Endothelial cell (in vitro differentiated cells): ENCODE measurements at regions not wholly inside any gene's neighbourhood (a gene's known extent, or its start where the extent isn't known, plus 50 kb on each side); places are given as distances from the start of the nearest gene placed in this dataset.
A peak's percentile ranks its signal among the peaks of the same experiment; 100 is the strongest.

Experiments
- DNase-seq: peaks from one replicate; pipeline ENCODE4 v3.0.0; 2021; ENCODE audit warnings: low spot score
- H3K27ac Mint-ChIP-seq: one replicate; pipeline ENCODE4 v1.8.0; 2021; ENCODE audit warnings: mixed read lengths, inconsistent platforms; ENCODE audit not compliant: unreplicated experiment
- H3K27me3 Mint-ChIP-seq: one replicate; pipeline ENCODE4 v1.8.0; 2021; ENCODE audit warnings: mild to moderate bottlenecking, moderate library complexity, mixed read lengths, inconsistent platforms; ENCODE audit not compliant: unreplicated experiment
- H3K36me3 Mint-ChIP-seq: one replicate; pipeline ENCODE4 v1.8.0; 2021; ENCODE audit warnings: mild to moderate bottlenecking, low read depth, mixed read lengths, inconsistent platforms; ENCODE audit not compliant: unreplicated experiment
- H3K4me1 Mint-ChIP-seq: one replicate; pipeline ENCODE4 v1.8.0; 2021; ENCODE audit warnings: mild to moderate bottlenecking, mixed read lengths, inconsistent platforms; ENCODE audit not compliant: unreplicated experiment
- H3K4me3 Mint-ChIP-seq: one replicate; pipeline ENCODE4 v1.8.0; 2021; ENCODE audit warnings: mild to moderate bottlenecking, mixed read lengths, inconsistent platforms; ENCODE audit not compliant: unreplicated experiment
- H3K9me3 Mint-ChIP-seq: one replicate; pipeline ENCODE4 v1.8.0; 2021; ENCODE audit warnings: mixed read lengths, inconsistent platforms; ENCODE audit not compliant: unreplicated experiment
- CTCF ChIP-seq: fragments of 200-600 bp; sonication (generic); IDR thresholded peaks from one replicate; pipeline ENCODE4 v1.5.0; 2021; ENCODE audit warnings: antibody characterized with exemption; ENCODE audit not compliant: unreplicated experiment

DNA sequence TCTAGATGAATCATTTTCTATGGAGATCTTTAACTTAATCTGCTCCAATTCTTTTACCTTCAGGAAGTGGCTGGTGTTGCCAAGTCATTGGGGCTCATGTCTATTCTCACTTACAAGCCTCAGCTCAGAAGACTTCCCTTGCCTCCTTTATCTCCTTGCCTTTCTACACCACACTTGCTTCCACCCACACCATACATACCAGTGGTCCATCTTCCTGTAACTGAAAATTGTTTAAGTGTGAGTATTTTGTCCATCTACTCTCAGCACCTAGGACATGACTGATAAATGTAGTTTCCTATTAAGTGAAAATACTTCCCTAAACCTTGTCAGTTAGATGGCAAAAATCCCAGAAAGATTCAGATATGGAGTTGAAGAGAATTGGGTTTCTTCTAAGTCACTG is 199.7 kb upstream of the CPNE8 start:
- DNase-seq = no peak
- H3K27me3 Mint-ChIP-seq = no peaks in the 10 kb centered on the region
- H3K4me1 Mint-ChIP-seq = peaks cover 4% of the 10 kb centered on the region
- H3K9me3 Mint-ChIP-seq = no peaks in the 10 kb centered on the region
- H3K27ac Mint-ChIP-seq = no peak overlapping the region
- H3K36me3 Mint-ChIP-seq = no peaks in the 10 kb centered on the region
- no peak for TF ChIP-seq CTCF
- no peak overlapping the region for H3K4me3 Mint-ChIP-seq

DNA sequence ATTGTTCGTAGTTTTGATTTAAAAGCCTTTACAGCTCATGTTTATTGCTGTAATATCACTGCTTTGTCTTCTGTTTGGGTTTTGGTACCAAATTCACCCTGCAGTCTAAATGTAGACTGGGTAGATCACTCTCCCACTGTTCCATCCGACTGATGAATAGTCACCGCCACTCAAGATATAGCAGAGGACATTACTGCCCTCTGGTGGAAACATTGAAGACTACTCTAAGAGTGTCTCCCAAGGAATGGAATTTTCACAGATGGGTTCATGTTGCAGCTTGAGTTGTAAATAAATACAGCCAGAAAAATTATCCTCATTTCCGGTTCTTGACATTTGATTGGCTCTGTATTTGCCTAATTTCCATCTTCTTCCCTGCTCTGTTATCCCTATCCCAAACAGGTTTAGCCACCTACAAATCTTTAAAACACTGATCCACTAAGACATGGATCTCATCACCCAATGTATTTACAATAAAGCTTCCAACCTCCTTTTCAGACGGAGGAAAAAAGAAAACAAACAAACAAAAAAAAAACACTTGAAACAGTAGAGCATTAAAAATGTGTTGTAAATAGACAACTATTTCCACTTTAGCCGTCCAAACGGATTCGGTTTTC is 198.3 kb upstream of the CPNE8 start:
- peak; percentile 27 for DNase-seq
- Mint-ChIP-seq H3K27me3 (no peaks in the 10 kb centered on the region), H3K4me1 (peaks cover 4% of the 10 kb centered on the region), H3K9me3 (no peaks in the 10 kb centered on the region), H3K27ac (no peak overlapping the region), H3K36me3 (no peaks in the 10 kb centered on the region), H3K4me3 (no peak overlapping the region)
- TF ChIP-seq CTCF = peak; percentile 76

GRCh38 chr12:39102474-39103209 is 197.3 kb upstream of the CPNE8 start:
- Mint-ChIP-seq H3K4me3 (no peak overlapping the region), H3K27me3 (no peaks in the 10 kb centered on the region), H3K9me3 (no peaks in the 10 kb centered on the region), H3K27ac (no peak overlapping the region), H3K4me1 (peaks cover 4% of the 10 kb centered on the region), H3K36me3 (no peaks in the 10 kb centered on the region)
- TF ChIP-seq CTCF = no peak
- no peak for DNase-seq

DNA sequence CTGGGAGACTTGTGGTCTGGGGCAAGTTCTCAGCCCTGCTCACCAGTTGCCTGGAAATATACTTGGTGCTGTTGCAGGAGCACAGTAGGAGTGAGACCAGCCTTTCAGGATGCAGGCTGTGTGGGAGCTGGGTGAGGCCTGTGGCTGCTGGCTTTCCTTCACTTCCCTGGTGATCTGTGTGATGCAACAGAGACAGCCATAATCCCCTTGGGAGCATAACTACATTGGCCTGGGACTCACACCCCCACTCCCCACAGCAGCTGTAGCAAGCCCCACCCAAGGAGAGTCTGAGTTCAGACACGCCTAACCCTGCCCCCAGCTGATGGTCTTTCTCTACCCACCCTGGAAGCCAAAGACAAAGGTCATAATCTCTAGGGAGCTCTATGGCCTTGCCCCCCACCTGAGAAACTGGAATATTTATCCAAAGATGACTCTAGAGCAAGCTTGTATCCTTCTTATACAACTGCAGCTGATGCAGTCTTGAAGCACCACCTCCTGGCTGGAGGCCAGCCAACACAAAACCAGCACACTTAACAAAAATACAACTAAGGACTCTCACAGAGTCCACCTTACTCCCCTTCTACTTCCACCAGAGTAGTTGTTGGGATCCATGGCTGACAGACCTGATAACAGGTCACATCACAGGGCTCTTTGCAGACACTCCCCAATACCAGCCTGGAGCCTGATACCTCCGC is 190.4 kb upstream of the CPNE8 start:
- Mint-ChIP-seq H3K27me3 (peaks cover 4% of the 10 kb centered on the region), H3K4me1 (peaks cover 6% of the 10 kb centered on the region), H3K27ac (no peak overlapping the region), H3K4me3 (no peak overlapping the region), H3K9me3 (no peaks in the 10 kb centered on the region), H3K36me3 (no peaks in the 10 kb centered on the region)
- no peak for TF ChIP-seq CTCF
- no peak for DNase-seq

GRCh38 chr12:39081910-39082309 is 176.5 kb upstream of the CPNE8 start:
- DNase-seq = no peak
- H3K9me3 Mint-ChIP-seq = no peaks in the 10 kb centered on the region
- peaks cover 3% of the 10 kb centered on the region for H3K27me3 Mint-ChIP-seq
- no peak overlapping the region for H3K4me3 Mint-ChIP-seq
- no peaks in the 10 kb centered on the region for H3K36me3 Mint-ChIP-seq
- no peak overlapping the region for H3K27ac Mint-ChIP-seq
- peaks cover 4% of the 10 kb centered on the region for H3K4me1 Mint-ChIP-seq
- TF ChIP-seq CTCF = no peak
